ENCODE measurements at regions not wholly inside any gene's neighbourhood (a gene's known extent, or its start where the extent isn't known, plus 50 kb on each side); places are given as distances from the start of the nearest gene placed in this dataset.

DNA sequence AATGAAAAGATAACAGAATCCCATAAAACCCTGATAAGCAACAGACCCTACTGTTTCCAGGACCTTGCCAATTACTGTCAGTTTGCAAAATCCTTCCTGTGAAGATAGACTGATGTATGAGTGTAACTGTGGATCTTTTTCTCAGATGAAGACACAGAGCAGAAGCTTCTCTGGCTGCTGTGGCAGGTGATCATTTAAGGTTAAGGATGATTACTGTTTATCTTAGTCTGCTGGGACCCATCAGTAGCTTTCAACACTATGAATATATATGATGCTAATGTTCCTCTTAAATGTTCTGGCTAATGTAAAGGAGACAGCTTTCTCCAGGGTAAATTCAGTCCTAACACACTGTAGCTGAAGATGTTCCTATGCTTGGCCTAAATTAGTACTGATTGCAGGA is 56.0 kb upstream of the CTTNBP2 start:
- H3K27me3 ChIP-seq, result no peaks in the 10 kb centered on the region
- ATAC-seq (no peak), DNase-seq (no peak), FAIRE-seq (no peak)
- TF ChIP-seq, protein P1, sequence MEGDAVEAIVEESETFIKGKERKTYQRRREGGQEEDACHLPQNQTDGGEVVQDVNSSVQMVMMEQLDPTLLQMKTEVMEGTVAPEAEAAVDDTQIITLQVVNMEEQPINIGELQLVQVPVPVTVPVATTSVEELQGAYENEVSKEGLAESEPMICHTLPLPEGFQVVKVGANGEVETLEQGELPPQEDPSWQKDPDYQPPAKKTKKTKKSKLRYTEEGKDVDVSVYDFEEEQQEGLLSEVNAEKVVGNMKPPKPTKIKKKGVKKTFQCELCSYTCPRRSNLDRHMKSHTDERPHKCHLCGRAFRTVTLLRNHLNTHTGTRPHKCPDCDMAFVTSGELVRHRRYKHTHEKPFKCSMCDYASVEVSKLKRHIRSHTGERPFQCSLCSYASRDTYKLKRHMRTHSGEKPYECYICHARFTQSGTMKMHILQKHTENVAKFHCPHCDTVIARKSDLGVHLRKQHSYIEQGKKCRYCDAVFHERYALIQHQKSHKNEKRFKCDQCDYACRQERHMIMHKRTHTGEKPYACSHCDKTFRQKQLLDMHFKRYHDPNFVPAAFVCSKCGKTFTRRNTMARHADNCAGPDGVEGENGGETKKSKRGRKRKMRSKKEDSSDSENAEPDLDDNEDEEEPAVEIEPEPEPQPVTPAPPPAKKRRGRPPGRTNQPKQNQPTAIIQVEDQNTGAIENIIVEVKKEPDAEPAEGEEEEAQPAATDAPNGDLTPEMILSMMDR (IDR thresholded peaks at IDR 0.05), result no peak
- intact Hi-C loops (cut with DNase I), result no loop called here
- H3K4me1 ChIP-seq, result no peaks in the 10 kb centered on the region
- H3K36me3 ChIP-seq, result no peaks in the 10 kb centered on the region
- H3K9me3 ChIP-seq, result no peaks in the 10 kb centered on the region
- H3K27ac ChIP-seq, result no peak overlapping the region
- no peak overlapping the region for H3K4me3 ChIP-seq

DNA sequence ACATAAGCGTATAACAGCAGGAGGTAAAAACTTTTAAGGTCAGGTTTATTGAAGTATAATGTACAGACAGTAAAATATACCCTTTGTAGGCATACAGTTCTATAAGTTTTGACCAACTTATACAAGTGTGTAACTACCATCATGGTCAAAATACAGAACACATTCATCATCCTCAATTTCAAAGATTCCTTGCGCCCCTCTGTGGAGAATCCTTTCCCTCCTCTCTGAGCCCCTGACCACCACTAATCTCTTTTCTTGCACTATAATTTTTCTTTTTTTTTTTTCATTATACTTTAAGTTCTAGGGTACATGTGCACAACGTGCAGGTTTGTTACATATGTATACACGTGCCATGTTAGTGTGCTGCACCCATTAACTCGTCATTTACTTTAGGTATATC is 58.1 kb upstream of the CTTNBP2 start:
- intact Hi-C loops (cut with DNase I), result no loop called here
- H3K9me3 ChIP-seq, result no peaks in the 10 kb centered on the region
- H3K4me1 ChIP-seq, result no peaks in the 10 kb centered on the region
- H3K36me3 ChIP-seq, result no peaks in the 10 kb centered on the region
- TF ChIP-seq, protein P1 (IDR thresholded peaks at IDR 0.05), result no peak
- DNase-seq (no peak), ATAC-seq (no peak), FAIRE-seq (no peak)
- H3K27me3 ChIP-seq, result no peaks in the 10 kb centered on the region
- H3K27ac ChIP-seq, result no peak overlapping the region
- H3K4me3 ChIP-seq, result no peak overlapping the region
- 60 to 77% methylated on average over 5 of the region's 5 CpGs for WGBS, 2 donors

DNA sequence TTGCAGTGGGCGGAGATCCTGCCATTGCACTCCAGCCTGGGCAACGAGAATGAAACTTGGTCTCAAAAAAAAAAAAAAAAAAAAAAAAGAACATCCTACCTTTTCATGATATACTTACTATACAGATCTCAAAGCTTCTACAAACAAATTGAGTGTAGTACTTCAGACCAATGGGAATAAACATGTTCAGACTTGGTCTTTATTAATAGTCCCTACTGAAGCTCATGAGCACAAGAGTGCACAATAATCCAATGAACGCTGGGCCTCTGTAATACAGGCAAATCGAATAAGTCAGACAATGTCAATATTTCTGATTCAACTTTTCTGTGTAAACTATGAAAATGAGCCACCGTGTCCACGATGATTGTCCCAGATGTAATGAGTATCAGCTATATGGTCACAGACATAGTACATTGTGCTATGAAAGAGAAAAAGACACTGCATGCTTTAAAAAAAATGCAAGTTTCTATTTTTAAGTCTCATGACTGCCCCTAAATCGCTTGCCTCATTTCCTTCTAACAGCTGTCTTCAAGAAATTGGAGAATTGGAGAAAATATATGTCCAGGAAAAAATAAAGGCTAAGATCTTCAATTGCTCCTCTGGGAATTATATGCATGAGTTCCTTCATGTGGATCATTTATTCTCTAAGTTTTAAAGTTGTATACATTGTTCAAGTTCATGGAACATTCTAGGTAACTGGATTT is 64.0 kb upstream of the CTTNBP2 start:
- ATAC-seq (no peak), FAIRE-seq (no peak), DNase-seq (no peak)
- H3K4me3 ChIP-seq, result no peak overlapping the region
- intact Hi-C loops (cut with DNase I), result no loop called here
- TF ChIP-seq, protein P1 (IDR thresholded peaks at IDR 0.05), result no peak
- H3K27ac ChIP-seq, result no peak overlapping the region
- no peaks in the 10 kb centered on the region for H3K27me3 ChIP-seq
- H3K4me1 ChIP-seq, result peaks cover 9 to 12% (median 10%) of the 10 kb centered on the region in 3 donors
- WGBS, 2 donors, result 64 to 67% methylated on average over 6 to 7 of the region's 7 CpGs
- H3K36me3 ChIP-seq, result no peaks in the 10 kb centered on the region
- no peaks in the 10 kb centered on the region for H3K9me3 ChIP-seq

DNA sequence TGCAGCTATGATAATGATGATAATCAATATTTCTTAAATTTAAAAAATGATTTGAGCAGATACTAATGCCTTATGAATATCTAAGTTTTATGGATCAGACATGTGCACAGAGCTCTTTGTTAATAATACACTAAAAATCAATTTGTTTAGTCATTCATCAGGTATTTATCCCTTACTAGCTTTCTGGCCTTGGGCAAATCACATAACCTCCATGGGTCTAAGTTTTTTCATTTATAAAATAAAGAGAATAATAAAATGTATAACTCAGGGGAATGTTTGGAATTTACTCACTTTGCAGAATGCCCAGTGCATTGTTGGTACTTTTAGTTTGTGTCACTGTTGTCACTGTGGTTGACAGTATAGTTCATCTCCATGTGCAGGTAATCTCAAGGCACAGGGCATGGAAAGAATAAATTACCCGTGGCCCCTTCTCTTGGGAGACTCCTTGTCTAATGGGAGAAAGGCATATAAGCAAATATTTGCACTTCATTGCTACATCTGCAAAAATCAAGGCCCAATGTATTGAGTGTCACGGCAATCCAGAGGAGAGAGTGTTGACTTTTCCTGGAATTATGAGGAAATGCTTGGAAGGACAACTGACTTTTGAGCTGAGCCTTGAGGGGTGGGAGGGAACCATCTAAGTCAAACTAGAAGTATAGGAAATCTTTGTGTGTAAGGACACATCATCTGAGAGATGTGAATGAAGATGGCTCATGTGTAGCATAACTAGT is 64.7 kb upstream of the CTTNBP2 start:
- DNase-seq (no peak), ATAC-seq (peak; percentile 35 to 79 (median 57)), FAIRE-seq (no peak)
- Histone ChIP-seq H3K36me3 (no peaks in the 10 kb centered on the region), H3K4me3 (no peak overlapping the region), H3K27ac (peak overlapping the region in 1 of 4 donors; percentile 10), H3K4me1 (peaks cover 9 to 12% (median 10%) of the 10 kb centered on the region in 3 donors), H3K9me3 (no peaks in the 10 kb centered on the region), H3K27me3 (no peaks in the 10 kb centered on the region)
- TF ChIP-seq, protein P1 (IDR thresholded peaks at IDR 0.05), result no peak
- intact Hi-C loops (cut with DNase I), result no loop called here
- 12 to 16% methylated on average over 2 of the region's 2 CpGs for WGBS, 2 donors
